ENCODE measurements at regions not wholly inside any gene's neighbourhood (a gene's known extent, or its start where the extent isn't known, plus 50 kb on each side); places are given as distances from the start of the nearest gene placed in this dataset.

- Histone ChIP-seq H3K4me3 (no peak overlapping the region), H3K27me3 (no peaks in the 10 kb centered on the region), H3K27ac (no peak overlapping the region), H3K4me1 (no peaks in the 10 kb centered on the region), H3K9me3 (no peaks in the 10 kb centered on the region), H3K36me3 (no peaks in the 10 kb centered on the region)
- no peak for DNase-seq
- intact Hi-C loops (cut with DNase I; ENCODE audit: low total_unique reads): no loop called here
- no peak for TF ChIP-seq CTCF (IDR thresholded peaks at IDR 0.05)
Observed at GRCh38 chr11:79980916-79981315, 540.1 kb upstream of the TENM4 start.

GRCh38 chr11:79973721-79974617, 533.1 kb upstream of the TENM4 start:
- Histone ChIP-seq H3K4me1 (no peaks in the 10 kb centered on the region), H3K27me3 (no peaks in the 10 kb centered on the region), H3K36me3 (no peaks in the 10 kb centered on the region), H3K4me3 (no peak overlapping the region), H3K9me3 (no peaks in the 10 kb centered on the region), H3K27ac (no peak overlapping the region)
- intact Hi-C loops (cut with DNase I; ENCODE audit: low total_unique reads): no loop called here
- DNase-seq: no peak
- TF ChIP-seq CTCF (IDR thresholded peaks at IDR 0.05): no peak

GRCh38 chr11:79971255-79971654, 530.4 kb upstream of the TENM4 start:
- no peak for TF ChIP-seq CTCF (IDR thresholded peaks at IDR 0.05)
- DNase-seq: no peak

GRCh38 chr11:79966592-79966991, 525.8 kb upstream of the TENM4 start:
- Histone ChIP-seq H3K27ac (no peak overlapping the region), H3K4me1 (no peaks in the 10 kb centered on the region), H3K27me3 (no peaks in the 10 kb centered on the region), H3K9me3 (no peaks in the 10 kb centered on the region), H3K4me3 (no peak overlapping the region), H3K36me3 (no peaks in the 10 kb centered on the region)
- no peak for TF ChIP-seq CTCF (IDR thresholded peaks at IDR 0.05)
- intact Hi-C loops (cut with DNase I; ENCODE audit: low total_unique reads): no loop called here
- DNase-seq: no peak

More at GRCh38 chr11:79971255-79971654, 530.4 kb upstream of the TENM4 start:
- Histone ChIP-seq H3K27me3 (no peaks in the 10 kb centered on the region), H3K4me1 (no peaks in the 10 kb centered on the region), H3K4me3 (no peak overlapping the region), H3K27ac (no peak overlapping the region), H3K36me3 (no peaks in the 10 kb centered on the region), H3K9me3 (no peaks in the 10 kb centered on the region)
- intact Hi-C loops (cut with DNase I; ENCODE audit: low total_unique reads): no loop called here

- intact Hi-C loops (cut with DNase I; ENCODE audit: low total_unique reads): no loop called here
- Histone ChIP-seq H3K27ac (no peak overlapping the region), H3K4me3 (no peak overlapping the region), H3K36me3 (no peaks in the 10 kb centered on the region), H3K4me1 (no peaks in the 10 kb centered on the region), H3K27me3 (no peaks in the 10 kb centered on the region), H3K9me3 (peaks cover 0 to 10% (median 6%) of the 10 kb centered on the region in 3 donors)
- TF ChIP-seq CTCF (IDR thresholded peaks at IDR 0.05): no peak
- DNase-seq: no peak
Observed at GRCh38 chr11:79963856-79964645, 523.2 kb upstream of the TENM4 start.

Measured in tibial artery (tissue), 4 donors.